SK-N-SH (cell line): ENCODE measurements at regions not wholly inside any gene's neighbourhood (a gene's known extent, or its start where the extent isn't known, plus 50 kb on each side); places are given as distances from the start of the nearest gene placed in this dataset.

Experiments used
- CTCF ChIP-seq: fragments of 200-600 bp; sonication (generic); IDR thresholded peaks from 2 replicates; pipeline ENCODE4 v1.6.1; 2017; ENCODE audit warnings: antibody characterized with exemption, mild to moderate bottlenecking, moderate library complexity
- EP300 ChIP-seq, 2 experiments: IDR thresholded peaks; 2 replicates each; pipeline versions ENCODE4 v1.4.0 to v1.6.1; 2012; ENCODE audit warnings: borderline replicate concordance in 1 of 2, low read depth in 1 of 2, low read length in 1 of 2
- FOXJ3 ChIP-seq: sonication (generic); formaldehyde crosslinking; IDR thresholded peaks from 2 replicates; pipeline ENCODE4 v1.5.1; 2020; ENCODE audit warnings: mild to moderate bottlenecking, missing genetic modification reagents
- JUND ChIP-seq: IDR thresholded peaks from 2 replicates; pipeline ENCODE4 v1.4.0; 2012
- POLR2AphosphoS5 ChIP-seq: IDR thresholded peaks from 2 replicates; pipeline ENCODE4 v1.6.1; 2012; ENCODE audit warnings: low read depth, low read length
- RAD21 ChIP-seq: IDR thresholded peaks from 2 replicates; pipeline ENCODE4 v1.6.1; 2012; ENCODE audit warnings: mild to moderate bottlenecking, low read length
- REST ChIP-seq: IDR thresholded peaks from 2 replicates; pipeline ENCODE4 v1.6.1; 2012; ENCODE audit warnings: mild to moderate bottlenecking, low read depth, low read length, moderate library complexity
- RFX5 ChIP-seq: IDR thresholded peaks from 2 replicates; pipeline ENCODE4 v1.6.1; 2012; ENCODE audit warnings: mild to moderate bottlenecking, improper control_type of control experiment, low read length
- SMC3 ChIP-seq: IDR thresholded peaks from 2 replicates; pipeline ENCODE4 v1.6.1; 2012; ENCODE audit warnings: low read depth, low read length, improper control_type of control experiment
- TAF1 ChIP-seq: IDR thresholded peaks from 2 replicates; pipeline ENCODE4 v1.6.1; 2012; ENCODE audit warnings: low read depth, mild to moderate bottlenecking, low read length, moderate library complexity, borderline replicate concordance

- TF ChIP-seq FOXJ3 = no peak
- no peak for TF ChIP-seq CTCF
- TF ChIP-seq POLR2AphosphoS5 = peak; percentile 61
- TF ChIP-seq EP300 (IDR thresholded peaks at IDR 0.05; ENCODE audit: borderline replicate concordance in 1 of 2, low read depth in 1 of 2, low read length in 1 of 2) = peak in 1 of 2 experiments; percentile 83; a peak in 1 of 4 replicates
- TF ChIP-seq SMC3 = no peak
- no peak for TF ChIP-seq RAD21
- no peak for TF ChIP-seq RFX5
- no peak for TF ChIP-seq REST
- no peak for TF ChIP-seq TAF1
- TF ChIP-seq JUND = peak; percentile 74
Observed at GRCh38 chr5:34570721-34571676, 85.1 kb upstream of the RAI14 start.
